Activated CD8-positive, alpha-beta memory T cell treated with anti-CD3 and anti-CD28 coated beads, Interleukin-2, amount 50 U/mL, for 24 hours (primary cell): ENCODE measurements at regions not wholly inside any gene's neighbourhood (a gene's known extent, or its start where the extent isn't known, plus 50 kb on each side); places are given as distances from the start of the nearest gene placed in this dataset.
A peak's percentile ranks its signal among the peaks of the same experiment; 100 is the strongest.
"Not testable (repeated sequence)": the region's sequence is repeated elsewhere in the genome, so short reads cannot be mapped to it uniquely, and the experiment has no call there.

Experiments used
- DNase-seq: peaks from one replicate; pipeline ENCODE4 v3.0.0-alpha.2; 2020; ENCODE audit errors: extremely low read depth

GRCh38 chr7:21318916-21319270, 109.0 kb upstream of the SP4 start:
- no peak for DNase-seq

GRCh38 chr7:21326241-21326640, 101.6 kb upstream of the SP4 start:
- DNase-seq = no peak

- DNase-seq = no peak
These were observed 101.0 kb upstream of the SP4 start for GRCh38 chr7:21326921-21327320.

- DNase-seq = no peak
These were observed 100.2 kb upstream of the SP4 start for GRCh38 chr7:21327422-21328409.

GRCh38 chr7:21330462-21331178, 97.3 kb upstream of the SP4 start:
- no peak for DNase-seq

GRCh38 chr7:21334906-21335305, 93.0 kb upstream of the SP4 start:
- no peak for DNase-seq

GRCh38 chr7:21336743-21337142, 91.1 kb upstream of the SP4 start:
- no peak for DNase-seq

GRCh38 chr7:21338728-21339164, 89.1 kb upstream of the SP4 start:
- DNase-seq = peak; percentile 36

GRCh38 chr7:21344900-21345299, 83.0 kb upstream of the SP4 start:
- not testable (repeated sequence) for DNase-seq

- DNase-seq = no peak
These were observed 82.5 kb upstream of the SP4 start for GRCh38 chr7:21345361-21345760.

- DNase-seq = no peak
These were observed 81.6 kb upstream of the SP4 start for GRCh38 chr7:21346297-21346696.

GRCh38 chr7:21352540-21353387, 75.1 kb upstream of the SP4 start:
- no peak for DNase-seq

GRCh38 chr7:21353388-21353780, 74.5 kb upstream of the SP4 start:
- DNase-seq = no peak

- no peak for DNase-seq
These were observed 73.6 kb upstream of the SP4 start for GRCh38 chr7:21354284-21354683.

- peak; percentile 24 for DNase-seq
These were observed 72.4 kb upstream of the SP4 start for GRCh38 chr7:21355406-21355874.

GRCh38 chr7:21356616-21357015, 71.3 kb upstream of the SP4 start:
- no peak for DNase-seq

GRCh38 chr7:21357151-21358097, 70.5 kb upstream of the SP4 start:
- DNase-seq = no peak

- DNase-seq = no peak
These were observed 69.2 kb upstream of the SP4 start for GRCh38 chr7:21358648-21359047.

- no peak for DNase-seq
These were observed 68.7 kb upstream of the SP4 start for GRCh38 chr7:21359163-21359562.

- no peak for DNase-seq
These were observed 66.3 kb upstream of the SP4 start for GRCh38 chr7:21361413-21362125.
